Gastroesophageal sphincter (tissue), 4 donors: ENCODE measurements at regions not wholly inside any gene's neighbourhood (a gene's known extent, or its start where the extent isn't known, plus 50 kb on each side); places are given as distances from the start of the nearest gene placed in this dataset.

ENCODE experiments used
- ATAC-seq: fragments of 150-250 bp; one replicate; pipeline ENCODE4 v1.9.1; 2016; ENCODE audit warnings: mild to moderate bottlenecking, moderate library complexity
- H3K27ac ChIP-seq, 4 donors: fragments of 200-600 bp; sonication (generic) in 3 of 4; 1 replicate in 3 of 4; 2 replicates in 1 of 4; pipeline ENCODE4 v1.5.1; 2016 to 2019
- H3K27me3 ChIP-seq: fragments of 200-600 bp; sonication (generic); one replicate; pipeline ENCODE4 v1.5.1; 2019
- H3K36me3 ChIP-seq, 2 donors: fragments of 200-600 bp; sonication (generic); one replicate each; pipeline ENCODE4 v1.5.1; 2019; ENCODE audit warnings: control low read depth in 1 of 2
- H3K4me1 ChIP-seq, 3 donors: fragments of 200-600 bp; sonication (generic); 1 replicate in 2 of 3; 2 replicates in 1 of 3; pipeline ENCODE4 v1.5.1; 2016 to 2019; ENCODE audit warnings: control low read depth in 2 of 3
- H3K4me3 ChIP-seq, 2 donors: fragments of 200-600 bp; sonication (generic); one replicate each; pipeline ENCODE4 v1.5.1; 2019; ENCODE audit warnings: mild to moderate bottlenecking in 1 of 2, moderate library complexity in 1 of 2
- H3K9me3 ChIP-seq, 3 donors: fragments of 200-600 bp; sonication (generic); one replicate each; pipeline ENCODE4 v1.5.1; 2017 to 2019; ENCODE audit warnings: control low read depth in 2 of 3
- CTCF ChIP-seq, 4 experiments: fragments of 200-600 bp in 2 of 4; fragments of 450-650 bp in 2 of 4; sonication (generic) in 1 of 4; IDR thresholded peaks; one replicate each; pipeline ENCODE4 v1.5.1; 2017 to 2019; ENCODE audit warnings: antibody characterized with exemption in 4 of 4, mild to moderate bottlenecking in 2 of 4, moderate library complexity in 2 of 4
- EP300 ChIP-seq: sonication (generic); formaldehyde crosslinking; IDR thresholded peaks from one replicate; pipeline ENCODE4 v1.6.1; 2017; ENCODE audit warnings: antibody characterized with exemption, mild to moderate bottlenecking
- POLR2A ChIP-seq, 2 donors: fragments of 450-650 bp; IDR thresholded peaks; one replicate each; pipeline ENCODE4 v1.6.1; 2017; ENCODE audit warnings: antibody characterized with exemption in 2 of 2, mild to moderate bottlenecking in 2 of 2, moderate library complexity in 1 of 2
- POLR2AphosphoS5 ChIP-seq: sonication (generic); formaldehyde crosslinking; IDR thresholded peaks from one replicate; pipeline ENCODE4 v1.6.1; 2017; ENCODE audit warnings: antibody characterized with exemption
- WGBS, 2 donors: methylation state at CpG; one replicate each; pipeline ENCODE4 v1.1.5; 2018; ENCODE audit warnings: low coverage in 1 of 2; 5-methylcytosine and 5-hydroxymethylcytosine counted together

GRCh38 chr2:8115966-8116365 is 565.9 kb upstream of the ID2 start:
- no peaks in the 10 kb centered on the region for H3K27me3 ChIP-seq
- TF ChIP-seq CTCF (IDR thresholded peaks at IDR 0.05): no peak
- no peak for TF ChIP-seq POLR2AphosphoS5
- TF ChIP-seq EP300: no peak
- TF ChIP-seq POLR2A (IDR thresholded peaks at IDR 0.05): no peak
- ATAC-seq: no peak
- no peak overlapping the region for H3K4me3 ChIP-seq
- H3K36me3 ChIP-seq: no peaks in the 10 kb centered on the region
- no peaks in the 10 kb centered on the region for H3K9me3 ChIP-seq
- H3K27ac ChIP-seq: no peak overlapping the region
- WGBS, 2 donors: 64 to 100% methylated on average over 2 to 3 of the region's 3 CpGs
- peaks cover 0 to 20% (median 0%) of the 10 kb centered on the region in 3 donors for H3K4me1 ChIP-seq

- no peaks in the 10 kb centered on the region for H3K9me3 ChIP-seq
- H3K36me3 ChIP-seq: no peaks in the 10 kb centered on the region
- H3K4me3 ChIP-seq: no peak overlapping the region
- H3K27me3 ChIP-seq: no peaks in the 10 kb centered on the region
- H3K27ac ChIP-seq: no peak overlapping the region
- TF ChIP-seq EP300: no peak
- no peak for TF ChIP-seq POLR2AphosphoS5
- TF ChIP-seq CTCF (IDR thresholded peaks at IDR 0.05): no peak
- no peak for TF ChIP-seq POLR2A (IDR thresholded peaks at IDR 0.05)
- H3K4me1 ChIP-seq: peaks cover 0 to 21% (median 0%) of the 10 kb centered on the region in 3 donors
- WGBS, 2 donors: 84 to 89% methylated on average over 3 to 6 of the region's 7 CpGs
- no peak for ATAC-seq
Measured at GRCh38 chr2:8116661-8117060, 565.2 kb upstream of the ID2 start.

- 81 to 96% methylated on average over 7 to 11 of the region's 14 CpGs for WGBS, 2 donors
- Histone ChIP-seq H3K27me3 (no peaks in the 10 kb centered on the region), H3K4me3 (no peak overlapping the region), H3K27ac (peak overlapping the region in 1 of 4 donors; percentile 31), H3K9me3 (no peaks in the 10 kb centered on the region), H3K36me3 (no peaks in the 10 kb centered on the region), H3K4me1 (peaks cover 0 to 25% (median 0%) of the 10 kb centered on the region in 3 donors)
- ATAC-seq: no peak
- TF ChIP-seq EP300 (no peak), POLR2AphosphoS5 (no peak), POLR2A (IDR thresholded peaks at IDR 0.05) (no peak), CTCF (IDR thresholded peaks at IDR 0.05) (no peak)
Measured at GRCh38 chr2:8118940-8119781, 562.7 kb upstream of the ID2 start.

- Histone ChIP-seq H3K4me1 (peaks cover 0 to 25% (median 0%) of the 10 kb centered on the region in 3 donors), H3K4me3 (no peak overlapping the region), H3K9me3 (no peaks in the 10 kb centered on the region), H3K27me3 (no peaks in the 10 kb centered on the region), H3K27ac (peak overlapping the region in 1 of 4 donors; percentile 31), H3K36me3 (no peaks in the 10 kb centered on the region)
- TF ChIP-seq EP300 (no peak), POLR2AphosphoS5 (no peak), CTCF (IDR thresholded peaks at IDR 0.05) (no peak), POLR2A (IDR thresholded peaks at IDR 0.05) (no peak)
- 25 to 33% methylated on average over 4 to 7 of the region's 9 CpGs for WGBS, 2 donors
- peak; percentile 28 for ATAC-seq
Measured at GRCh38 chr2:8119782-8120505, 561.9 kb upstream of the ID2 start.
